Memory B cell (primary cell): ENCODE measurements at regions not wholly inside any gene's neighbourhood (a gene's known extent, or its start where the extent isn't known, plus 50 kb on each side); places are given as distances from the start of the nearest gene placed in this dataset.
"Not testable (repeated sequence)": the region's sequence is repeated elsewhere in the genome, so short reads cannot be mapped to it uniquely, and the experiment has no call there.

ENCODE experiments used
- ATAC-seq: fragments of 150-1000 bp; cut with Tn5 transposase; 2 replicates; pipeline ENCODE4 v1.10.0; 2021; ENCODE audit warnings: low read depth, mild to moderate bottlenecking, moderate library complexity
- DNase-seq, 2 donors: peaks; one replicate each; pipeline ENCODE4 v3.0.0; 2022; ENCODE audit warnings: low spot score in 2 of 2
- H3K27ac Mint-ChIP-seq: one replicate; pipeline ENCODE4 v1.8.0; 2022; ENCODE audit warnings: mild to moderate bottlenecking, moderate library complexity, mixed read lengths
- H3K27me3 Mint-ChIP-seq: one replicate; pipeline ENCODE4 v1.8.0; 2022; ENCODE audit warnings: mixed read lengths
- H3K36me3 Mint-ChIP-seq: one replicate; pipeline ENCODE4 v1.8.0; 2022; ENCODE audit warnings: mild to moderate bottlenecking, mixed read lengths
- H3K4me1 Mint-ChIP-seq: one replicate; pipeline ENCODE4 v1.8.0; 2022; ENCODE audit warnings: mixed read lengths
- H3K4me3 Mint-ChIP-seq: one replicate; pipeline ENCODE4 v1.8.0; 2022; ENCODE audit warnings: mild to moderate bottlenecking, moderate library complexity, mixed read lengths
- H3K9me3 Mint-ChIP-seq: one replicate; pipeline ENCODE4 v1.8.0; 2022; ENCODE audit warnings: mixed read lengths

DNA sequence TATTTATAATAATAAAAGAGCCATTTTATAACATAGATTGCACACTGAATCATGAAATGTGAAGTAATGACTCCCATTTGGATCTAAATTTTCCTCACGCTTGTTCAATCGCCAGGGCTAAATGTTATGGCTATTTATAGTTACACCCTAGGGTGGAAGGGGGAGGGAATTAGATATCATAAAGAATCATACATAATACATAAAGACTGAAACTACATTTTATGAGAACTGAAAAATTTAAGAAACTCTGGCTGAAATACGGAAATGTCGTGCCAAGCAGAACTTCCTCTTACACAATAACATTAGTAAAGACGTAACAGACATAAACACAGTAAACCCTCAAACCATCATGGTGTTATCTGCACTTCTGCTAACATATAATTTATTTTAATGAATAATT is 327.5 kb upstream of the PHF14 start:
- no peaks in the 10 kb centered on the region for H3K4me1 Mint-ChIP-seq
- peaks cover 1% of the 10 kb centered on the region for H3K27me3 Mint-ChIP-seq
- ATAC-seq (no peak), DNase-seq (no peak)
- no peak overlapping the region for H3K4me3 Mint-ChIP-seq
- H3K27ac Mint-ChIP-seq: no peak overlapping the region
- peaks cover 2% of the 10 kb centered on the region for H3K9me3 Mint-ChIP-seq
- no peaks in the 10 kb centered on the region for H3K36me3 Mint-ChIP-seq

DNA sequence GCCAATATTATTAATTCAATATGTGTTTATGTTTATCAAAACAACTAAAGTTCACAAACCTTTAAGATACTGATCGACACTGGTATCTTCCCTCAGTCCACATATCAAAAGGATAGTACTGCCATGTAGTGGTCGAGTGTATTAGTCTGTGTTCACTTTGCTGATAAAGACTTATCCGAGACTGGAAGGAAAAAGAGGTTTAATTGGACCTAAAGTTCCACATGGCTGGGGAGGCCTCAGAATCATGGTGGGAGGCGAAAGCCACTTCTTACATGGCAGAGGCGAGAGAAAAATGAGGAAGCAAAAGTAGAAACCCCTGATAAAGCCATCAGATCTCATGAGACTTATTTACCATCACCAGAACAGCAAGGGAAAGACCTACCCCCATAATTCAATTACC is 325.4 kb upstream of the PHF14 start:
- no peak overlapping the region for H3K27ac Mint-ChIP-seq
- DNase-seq: no peak
- no peaks in the 10 kb centered on the region for H3K36me3 Mint-ChIP-seq
- peaks cover 1% of the 10 kb centered on the region for H3K27me3 Mint-ChIP-seq
- H3K9me3 Mint-ChIP-seq: peaks cover 2% of the 10 kb centered on the region
- no peak overlapping the region for H3K4me3 Mint-ChIP-seq
- ATAC-seq: no peak
- no peaks in the 10 kb centered on the region for H3K4me1 Mint-ChIP-seq

DNA sequence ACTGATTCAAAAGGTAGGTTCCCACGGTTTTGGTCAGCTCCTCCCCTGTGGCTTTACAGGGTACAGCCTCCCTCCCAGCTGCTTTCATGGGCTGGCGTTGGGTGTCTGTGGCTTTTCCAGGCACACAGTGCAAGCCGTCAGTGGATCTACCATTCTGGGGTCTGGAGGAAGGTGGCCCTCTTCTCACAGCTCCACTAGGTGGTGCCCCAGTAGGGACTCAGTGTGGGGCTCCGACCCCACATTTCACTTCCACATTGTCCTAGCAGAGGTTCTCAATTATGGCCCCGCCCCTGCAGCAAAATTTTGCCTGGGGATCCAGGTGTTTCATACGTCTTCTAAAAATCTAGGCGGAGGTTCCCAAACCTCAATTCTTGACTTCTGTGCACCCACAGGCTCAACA is 324.6 kb upstream of the PHF14 start:
- H3K36me3 Mint-ChIP-seq, ATAC-seq, H3K27me3 Mint-ChIP-seq, H3K4me3 Mint-ChIP-seq, H3K4me1 Mint-ChIP-seq, H3K9me3 Mint-ChIP-seq, H3K27ac Mint-ChIP-seq, DNase-seq: not testable (repeated sequence)

DNA sequence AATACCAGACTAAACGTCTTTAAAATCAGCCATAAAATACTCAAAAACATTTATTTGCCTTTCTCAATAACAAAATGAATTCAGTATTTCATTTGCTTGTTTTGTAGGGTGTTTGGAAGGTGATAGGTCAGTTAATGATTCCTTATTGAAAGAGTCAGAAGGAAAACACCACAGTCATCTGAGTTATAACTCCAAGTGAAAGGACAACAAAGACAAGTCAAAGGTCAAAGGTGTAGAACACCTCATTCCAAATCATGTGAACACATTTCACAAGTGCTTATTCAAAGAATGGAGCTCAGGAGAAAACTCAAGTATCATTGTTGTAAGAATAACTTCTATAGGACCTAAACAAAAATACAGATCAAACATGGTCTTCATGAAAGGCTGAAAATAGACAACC is 318.6 kb upstream of the PHF14 start:
- H3K36me3 Mint-ChIP-seq: no peaks in the 10 kb centered on the region
- H3K27me3 Mint-ChIP-seq: peaks cover 2% of the 10 kb centered on the region
- DNase-seq: no peak
- no peak for ATAC-seq
- no peak overlapping the region for H3K4me3 Mint-ChIP-seq
- H3K27ac Mint-ChIP-seq: no peak overlapping the region
- H3K4me1 Mint-ChIP-seq: no peaks in the 10 kb centered on the region
- H3K9me3 Mint-ChIP-seq: no peaks in the 10 kb centered on the region

DNA sequence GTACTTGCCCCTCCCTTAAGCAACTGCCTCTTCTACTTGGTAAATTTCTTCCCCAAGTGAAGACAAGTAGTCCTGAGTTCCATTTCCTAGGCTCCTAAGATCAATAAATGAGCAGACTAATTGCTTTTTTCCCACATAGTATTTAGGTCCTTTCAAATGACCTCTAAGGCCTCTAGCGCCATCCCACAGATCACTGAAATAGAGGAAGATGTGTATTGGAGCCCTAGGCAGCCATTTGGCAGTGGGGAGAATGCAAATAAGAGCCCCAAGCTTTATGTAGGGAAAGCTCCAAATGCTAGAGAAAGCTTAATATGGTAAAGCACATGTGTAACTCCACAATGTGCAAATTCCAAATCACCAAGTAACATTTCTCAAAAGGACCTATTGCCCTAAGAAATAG is 316.5 kb upstream of the PHF14 start:
- ATAC-seq (no peak), DNase-seq (no peak)
- Mint-ChIP-seq H3K4me1 (no peaks in the 10 kb centered on the region), H3K27me3 (peaks cover 2% of the 10 kb centered on the region), H3K27ac (no peak overlapping the region), H3K9me3 (no peaks in the 10 kb centered on the region), H3K4me3 (no peak overlapping the region), H3K36me3 (no peaks in the 10 kb centered on the region)

DNA sequence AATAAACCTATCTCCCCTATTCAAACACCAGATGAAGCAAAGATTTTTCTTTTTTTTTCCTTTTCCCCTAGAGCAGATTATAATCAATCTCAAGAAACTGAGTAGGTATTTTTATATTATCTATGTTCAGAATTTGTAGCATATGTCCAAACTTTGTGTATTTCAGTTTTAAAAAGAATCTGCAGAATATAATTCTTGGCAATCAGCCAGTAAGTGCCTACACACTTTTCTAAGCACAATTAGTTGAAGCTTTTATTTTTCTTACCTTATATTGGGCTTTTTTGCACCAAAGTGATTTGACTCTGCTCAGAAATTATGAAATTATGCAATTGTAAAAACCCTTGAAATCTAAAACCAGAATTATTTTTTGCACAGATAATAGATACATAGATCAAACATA is 315.8 kb upstream of the PHF14 start:
- no peaks in the 10 kb centered on the region for H3K36me3 Mint-ChIP-seq
- DNase-seq (no peak), ATAC-seq (no peak)
- H3K4me3 Mint-ChIP-seq: no peak overlapping the region
- no peaks in the 10 kb centered on the region for H3K9me3 Mint-ChIP-seq
- no peaks in the 10 kb centered on the region for H3K4me1 Mint-ChIP-seq
- peaks cover 2% of the 10 kb centered on the region for H3K27me3 Mint-ChIP-seq
- no peak overlapping the region for H3K27ac Mint-ChIP-seq

DNA sequence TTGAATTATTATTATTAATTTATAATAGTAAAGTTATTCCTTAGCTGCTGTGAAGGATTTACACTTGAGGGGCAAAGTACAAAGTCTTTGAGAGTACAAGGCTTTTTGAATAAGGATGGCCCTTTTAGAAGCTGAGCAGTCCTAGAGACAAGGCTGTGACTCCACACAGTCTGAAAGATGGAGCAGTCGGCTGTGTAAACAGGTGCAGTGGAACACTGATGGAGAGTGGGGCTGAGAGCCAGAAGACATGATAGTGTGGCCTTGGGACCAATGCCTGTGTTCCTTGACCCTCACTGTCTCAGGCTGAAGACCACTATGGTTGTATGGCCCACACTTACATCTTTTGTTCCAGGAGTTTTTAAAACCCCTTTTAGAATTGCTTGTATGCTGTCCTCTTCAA is 311.2 kb upstream of the PHF14 start:
- DNase-seq (no peak), ATAC-seq (no peak)
- Mint-ChIP-seq H3K9me3 (no peaks in the 10 kb centered on the region), H3K27me3 (no peaks in the 10 kb centered on the region), H3K27ac (no peak overlapping the region), H3K4me3 (no peak overlapping the region), H3K36me3 (no peaks in the 10 kb centered on the region), H3K4me1 (no peaks in the 10 kb centered on the region)

DNA sequence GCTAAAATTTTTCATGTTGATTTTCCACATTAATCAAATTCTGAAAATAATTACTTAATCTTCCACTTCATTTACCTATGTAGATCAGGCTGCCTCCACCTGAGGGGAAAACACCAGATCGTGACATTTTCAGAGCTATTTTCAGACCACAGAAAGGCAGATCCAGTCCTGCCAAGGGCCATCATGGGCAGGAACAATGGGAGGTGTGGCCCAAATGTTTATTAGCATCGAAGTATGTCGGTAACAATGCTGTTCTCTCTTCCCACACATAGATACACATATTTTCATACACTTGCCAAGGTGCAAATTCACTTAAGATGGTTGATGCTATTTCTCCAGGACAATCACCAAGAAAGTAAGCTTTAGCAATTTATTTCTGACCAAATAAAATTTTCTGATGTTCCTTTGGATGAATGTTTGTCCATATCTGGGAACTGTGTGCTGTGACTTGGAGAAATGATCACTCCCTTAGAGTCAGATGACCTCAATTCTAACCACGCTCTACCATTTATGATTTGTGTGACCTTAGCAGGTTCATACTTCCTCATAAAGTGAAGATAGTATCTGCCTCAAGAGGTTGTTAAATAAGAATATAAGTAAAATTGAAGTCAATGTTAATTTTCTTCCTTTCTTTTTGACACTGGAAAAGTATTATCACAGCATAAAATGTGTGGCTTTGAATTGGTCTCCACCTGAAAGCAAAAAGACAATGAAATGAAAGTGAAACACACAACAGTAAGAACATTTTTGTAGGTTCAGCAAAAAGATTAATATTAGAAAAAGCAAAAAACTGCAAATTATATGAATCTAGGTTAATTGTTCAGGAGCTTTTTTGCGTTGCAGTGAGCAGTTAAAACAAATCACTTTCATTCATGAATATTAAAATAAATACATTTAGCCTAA is 310.4 kb upstream of the PHF14 start:
- H3K27ac Mint-ChIP-seq: no peak overlapping the region
- ATAC-seq (no peak), DNase-seq (no peak)
- no peak overlapping the region for H3K4me3 Mint-ChIP-seq
- H3K27me3 Mint-ChIP-seq: no peaks in the 10 kb centered on the region
- H3K4me1 Mint-ChIP-seq: no peaks in the 10 kb centered on the region
- H3K36me3 Mint-ChIP-seq: no peaks in the 10 kb centered on the region
- no peaks in the 10 kb centered on the region for H3K9me3 Mint-ChIP-seq

DNA sequence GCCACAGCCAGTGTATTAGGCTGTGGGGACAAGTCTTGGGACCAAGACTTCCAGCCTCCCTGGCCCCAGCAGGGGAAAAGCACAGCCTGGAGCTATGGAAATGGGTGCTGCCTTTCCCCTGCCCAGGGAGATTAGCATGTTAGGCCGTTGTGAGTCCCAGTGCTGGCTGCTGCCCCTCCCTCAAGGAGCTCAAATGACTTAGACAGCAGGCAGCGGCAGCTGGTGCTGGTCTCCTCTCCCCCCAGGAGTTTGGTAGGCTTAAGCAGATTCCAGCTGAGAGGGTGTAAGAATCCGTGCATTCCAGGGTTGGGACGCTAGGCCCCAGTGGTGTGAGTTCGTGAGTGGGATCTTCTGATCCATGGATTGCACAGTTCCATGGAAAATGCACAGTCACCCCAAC is 301.5 kb upstream of the PHF14 start:
- no peak overlapping the region for H3K4me3 Mint-ChIP-seq
- no peak overlapping the region for H3K27ac Mint-ChIP-seq
- no peaks in the 10 kb centered on the region for H3K36me3 Mint-ChIP-seq
- no peaks in the 10 kb centered on the region for H3K4me1 Mint-ChIP-seq
- ATAC-seq (no peak), DNase-seq (no peak)
- peaks cover 3% of the 10 kb centered on the region for H3K27me3 Mint-ChIP-seq
- H3K9me3 Mint-ChIP-seq: peaks cover 4% of the 10 kb centered on the region

DNA sequence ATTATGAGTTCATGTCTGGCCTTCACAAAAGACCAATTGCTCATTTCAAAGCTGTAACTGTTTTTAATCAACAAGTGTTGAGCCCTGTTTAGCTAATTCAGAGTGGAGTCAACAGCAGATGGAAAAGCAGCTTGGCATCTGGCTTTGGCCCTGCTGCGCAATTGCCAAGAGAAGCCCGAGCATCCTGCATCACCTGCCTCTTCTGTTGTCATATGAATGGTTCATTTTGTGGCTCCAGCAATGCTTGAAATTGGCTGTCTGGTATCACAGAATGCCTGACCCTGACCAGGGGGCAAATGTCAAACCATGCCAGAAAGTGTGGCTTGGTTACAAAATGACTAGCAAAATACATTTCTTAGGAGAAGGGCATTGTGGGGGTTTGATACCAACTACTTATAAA is 296.5 kb upstream of the PHF14 start:
- Mint-ChIP-seq H3K36me3 (no peaks in the 10 kb centered on the region), H3K4me1 (no peaks in the 10 kb centered on the region), H3K27me3 (no peaks in the 10 kb centered on the region), H3K4me3 (no peak overlapping the region), H3K27ac (no peak overlapping the region), H3K9me3 (no peaks in the 10 kb centered on the region)
- no peak for ATAC-seq
- DNase-seq: no peak

DNA sequence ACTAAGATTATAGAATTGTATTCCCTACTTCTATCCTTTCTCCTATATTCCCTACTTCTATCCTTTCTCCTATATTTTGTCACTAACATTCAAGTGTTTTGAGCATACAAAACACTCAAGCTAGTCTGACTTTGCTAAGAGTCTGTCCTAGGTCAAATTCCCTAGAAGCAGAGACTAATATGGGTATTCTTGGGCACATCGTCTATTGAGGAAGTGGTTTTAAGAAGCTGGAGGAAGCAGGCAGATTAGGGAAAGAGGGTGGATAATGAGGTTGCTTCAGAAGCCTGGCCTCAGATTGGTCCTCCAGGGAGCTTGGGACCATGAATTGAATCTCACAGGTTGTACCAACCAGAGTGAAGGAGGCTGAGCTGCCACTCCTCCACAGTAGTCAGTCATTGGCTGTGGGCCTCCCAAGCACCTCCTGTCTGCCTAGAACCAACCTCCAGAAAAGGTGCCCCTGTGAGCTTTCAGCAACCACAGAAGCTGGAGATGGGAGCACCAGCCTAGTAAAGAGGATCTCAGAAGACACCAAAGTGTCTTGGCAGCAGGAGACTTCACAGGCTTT is 295.9 kb upstream of the PHF14 start:
- Mint-ChIP-seq H3K9me3 (no peaks in the 10 kb centered on the region), H3K27ac (no peak overlapping the region), H3K36me3 (no peaks in the 10 kb centered on the region), H3K27me3 (no peaks in the 10 kb centered on the region), H3K4me3 (no peak overlapping the region), H3K4me1 (no peaks in the 10 kb centered on the region)
- ATAC-seq (no peak), DNase-seq (no peak)

DNA sequence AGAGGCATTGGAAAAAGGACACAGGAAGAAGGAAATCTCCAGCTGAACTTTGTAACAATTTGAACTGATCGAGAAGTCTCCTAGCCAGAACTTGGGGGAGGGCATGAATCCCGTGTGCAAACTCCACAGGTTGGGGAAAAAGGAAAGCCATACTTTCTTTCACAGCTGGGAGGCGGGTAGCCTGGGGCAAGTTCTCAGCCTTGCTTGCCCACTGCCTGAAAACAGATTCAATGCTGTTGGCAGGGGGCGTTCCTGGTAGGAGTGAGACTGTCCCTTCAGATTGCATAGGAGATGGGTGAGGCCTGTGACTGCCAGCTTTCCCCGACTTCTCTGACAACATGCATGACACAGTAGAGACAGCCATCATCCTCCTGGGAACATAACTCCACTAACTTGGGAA is 289.1 kb upstream of the PHF14 start:
- Mint-ChIP-seq H3K27me3 (peaks cover 6% of the 10 kb centered on the region), H3K9me3 (peaks cover under 1% of the 10 kb centered on the region), H3K4me1 (no peaks in the 10 kb centered on the region), H3K4me3 (no peak overlapping the region), H3K36me3 (no peaks in the 10 kb centered on the region), H3K27ac (no peak overlapping the region)
- no peak for ATAC-seq
- DNase-seq: no peak

DNA sequence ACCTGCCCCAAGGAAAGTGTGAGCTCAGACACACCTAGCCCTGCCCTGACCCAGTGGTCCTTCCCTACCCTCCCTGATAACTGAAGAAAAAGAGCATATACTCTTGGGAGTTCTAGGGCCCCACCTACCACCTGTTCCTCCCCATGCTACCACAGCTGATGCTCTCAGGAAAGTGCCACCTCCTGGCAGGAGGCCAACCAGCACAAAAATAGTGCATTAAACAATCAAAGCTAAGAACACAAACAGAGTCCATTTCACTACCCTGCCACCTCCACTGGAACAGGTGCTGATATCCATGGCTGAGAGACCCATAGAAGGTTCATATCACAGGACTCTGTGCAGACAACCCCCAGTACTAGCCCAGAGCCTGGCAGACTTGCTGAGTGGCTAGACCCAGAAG is 288.6 kb upstream of the PHF14 start:
- no peak overlapping the region for H3K4me3 Mint-ChIP-seq
- DNase-seq (no peak), ATAC-seq (no peak)
- H3K9me3 Mint-ChIP-seq: peaks cover 2% of the 10 kb centered on the region
- peaks cover 6% of the 10 kb centered on the region for H3K27me3 Mint-ChIP-seq
- H3K36me3 Mint-ChIP-seq: no peaks in the 10 kb centered on the region
- H3K27ac Mint-ChIP-seq: no peak overlapping the region
- no peaks in the 10 kb centered on the region for H3K4me1 Mint-ChIP-seq

DNA sequence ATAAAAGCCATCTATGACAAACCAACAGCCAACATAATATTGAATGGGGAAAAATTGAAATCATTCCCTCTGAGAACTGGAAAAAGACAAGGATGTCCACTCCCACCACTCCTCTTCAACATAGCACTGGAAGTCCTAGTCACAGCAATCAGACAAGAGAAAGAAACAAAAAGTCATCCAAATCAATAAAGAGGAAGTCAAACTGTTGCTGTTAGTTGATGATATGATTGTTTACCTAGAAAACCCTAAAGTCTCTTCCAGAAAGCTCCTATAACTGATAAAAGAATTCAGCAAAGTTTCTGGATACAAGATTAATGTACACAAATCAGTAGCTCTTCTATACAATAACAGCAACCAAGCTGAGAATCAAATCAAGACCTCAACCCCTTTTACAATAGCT is 285.1 kb upstream of the PHF14 start:
- Mint-ChIP-seq H3K4me1 (no peaks in the 10 kb centered on the region), H3K27ac (no peak overlapping the region), H3K27me3 (peaks cover 6% of the 10 kb centered on the region), H3K9me3 (peaks cover 2% of the 10 kb centered on the region), H3K36me3 (no peaks in the 10 kb centered on the region), H3K4me3 (no peak overlapping the region)
- ATAC-seq (no peak), DNase-seq (no peak)

DNA sequence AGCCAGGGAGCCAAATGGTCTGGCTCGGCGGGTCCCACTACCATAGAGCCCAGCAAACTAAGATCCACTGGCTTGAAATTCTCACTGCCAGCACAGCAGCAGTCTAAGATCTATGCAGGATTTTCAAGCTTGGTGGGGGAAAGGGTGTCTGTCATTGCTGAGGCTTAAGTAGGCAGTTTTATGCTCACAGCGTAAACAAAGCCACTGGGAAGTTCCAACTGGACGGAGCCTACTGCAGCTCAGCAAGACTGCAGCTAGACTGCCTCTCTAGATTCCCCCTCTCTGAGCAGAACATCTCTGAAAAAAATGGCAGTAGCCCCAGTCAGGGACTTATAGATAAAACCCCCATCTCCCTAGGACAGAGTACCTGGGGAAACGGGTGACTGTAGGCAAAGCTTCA is 277.6 kb upstream of the PHF14 start:
- H3K36me3 Mint-ChIP-seq: peaks cover 2% of the 10 kb centered on the region
- peaks cover 3% of the 10 kb centered on the region for H3K9me3 Mint-ChIP-seq
- no peak for ATAC-seq
- no peak for DNase-seq
- no peak overlapping the region for H3K27ac Mint-ChIP-seq
- H3K27me3 Mint-ChIP-seq: no peaks in the 10 kb centered on the region
- H3K4me3 Mint-ChIP-seq: no peak overlapping the region
- H3K4me1 Mint-ChIP-seq: no peaks in the 10 kb centered on the region
